GM23338 (cell line): ENCODE measurements at regions not wholly inside any gene's neighbourhood (a gene's known extent, or its start where the extent isn't known, plus 50 kb on each side); places are given as distances from the start of the nearest gene placed in this dataset.

Source experiments
- ATAC-seq: fragments of 200-7000 bp; cut with Tn5 transposase; 3 replicates; pipeline ENCODE4 v1.9.1; 2020
- DNase-seq: peaks from one replicate; pipeline ENCODE4 v3.0.0-alpha.2; 2015; ENCODE audit warnings: low spot score
- H2AFZ ChIP-seq: fragments of 200-600 bp; sonication (generic); 2 replicates; pipeline ENCODE4 v1.8.0; 2016; ENCODE audit warnings: antibody characterized with exemption, mild to moderate bottlenecking, moderate library complexity
- H3F3A ChIP-seq: fragments of 200-600 bp; sonication (generic); replicated peaks from 2 replicates; pipeline ENCODE4 v1.8.0; 2017; ENCODE audit warnings: antibody characterized with exemption, mixed run types, low read depth
- H3K27ac ChIP-seq: fragments of 200-600 bp; sonication (generic); 2 replicates; pipeline ENCODE4 v1.6.1; 2016; ENCODE audit warnings: low read depth
- H3K27me3 ChIP-seq: fragments of 200-600 bp; sonication (generic); 2 replicates; pipeline ENCODE4 v1.8.0; 2016; ENCODE audit warnings: mild to moderate bottlenecking, mixed run types, moderate library complexity; ENCODE audit not compliant: insufficient read depth
- H3K36me3 ChIP-seq: fragments of 200-600 bp; sonication (generic); 2 replicates; pipeline ENCODE4 v1.8.0; 2016; ENCODE audit warnings: mild to moderate bottlenecking; ENCODE audit not compliant: insufficient read depth
- H3K4me1 ChIP-seq: fragments of 200-600 bp; sonication (generic); 2 replicates; pipeline ENCODE4 v1.8.0; 2016; ENCODE audit warnings: mild to moderate bottlenecking, moderate library complexity; ENCODE audit not compliant: insufficient read depth
- H3K4me2 ChIP-seq: fragments of 200-600 bp; sonication (generic); 2 replicates; pipeline ENCODE4 v1.7.1; 2017; ENCODE audit warnings: mixed run types
- H3K4me3 ChIP-seq: fragments of 200-600 bp; sonication (generic); 2 replicates; pipeline ENCODE4 v1.6.1; 2016; ENCODE audit warnings: mixed run types
- H3K79me2 ChIP-seq: fragments of 200-600 bp; sonication (generic); replicated peaks from 2 replicates; pipeline ENCODE4 v1.8.0; 2017; ENCODE audit warnings: mild to moderate bottlenecking; ENCODE audit not compliant: insufficient read depth
- H3K9me2 ChIP-seq: fragments of 200-600 bp; sonication (generic); 2 replicates; pipeline ENCODE4 v1.8.0; 2017; ENCODE audit not compliant: insufficient read depth
- H4K20me1 ChIP-seq: fragments of 200-600 bp; sonication (generic); replicated peaks from 2 replicates; pipeline ENCODE4 v1.8.0; 2017; ENCODE audit warnings: mild to moderate bottlenecking; ENCODE audit not compliant: insufficient read depth
- H3K27ac Mint-ChIP-seq: 2 replicates; pipeline ENCODE4 v1.8.0; 2020; ENCODE audit warnings: inconsistent platforms, mild to moderate bottlenecking, moderate library complexity, mixed read lengths
- H3K27me3 Mint-ChIP-seq: 3 replicates; pipeline ENCODE4 v1.8.0; 2022; ENCODE audit warnings: low read depth, mild to moderate bottlenecking, moderate library complexity, mixed read lengths, inconsistent platforms; ENCODE audit not compliant: insufficient read depth, poor library complexity
- H3K36me3 Mint-ChIP-seq: 3 replicates; pipeline ENCODE4 v1.8.0; 2021; ENCODE audit warnings: low read depth, mild to moderate bottlenecking, inconsistent platforms, moderate library complexity, mixed read lengths
- H3K4me1 Mint-ChIP-seq: 3 replicates; pipeline ENCODE4 v1.8.0; 2020; ENCODE audit warnings: mild to moderate bottlenecking, inconsistent platforms, mixed read lengths
- H3K4me3 Mint-ChIP-seq: 3 replicates; pipeline ENCODE4 v1.8.0; 2021; ENCODE audit warnings: moderate library complexity, mild to moderate bottlenecking, inconsistent platforms, mixed read lengths
- H3K9me3 Mint-ChIP-seq: 3 replicates; pipeline ENCODE4 v1.8.0; 2020; ENCODE audit warnings: moderate library complexity, mild to moderate bottlenecking, inconsistent platforms, mixed read lengths
- CREB1 ChIP-seq: fragments of 250-450 bp; sonication (Bioruptor Pico); IDR thresholded peaks from 2 replicates; pipeline ENCODE4 v1.5.0; 2020; ENCODE audit warnings: low read depth, mild to moderate bottlenecking, moderate library complexity
- ETS1 ChIP-seq: IDR thresholded peaks from 2 replicates; pipeline ENCODE4 v1.6.1; 2016; ENCODE audit warnings: antibody characterized with exemption
- EZH2 ChIP-seq: fragments of 200-600 bp; sonication (generic); IDR thresholded peaks from one replicate; pipeline ENCODE4 v1.8.0; 2017; ENCODE audit warnings: antibody characterized with exemption, mild to moderate bottlenecking, low read depth; ENCODE audit not compliant: unreplicated experiment
- EZH2phosphoT487 ChIP-seq: fragments of 200-600 bp; sonication (generic); IDR thresholded peaks from one replicate; pipeline ENCODE4 v1.8.1; 2018; ENCODE audit warnings: antibody characterized with exemption; ENCODE audit not compliant: unreplicated experiment
- JUNB ChIP-seq: IDR thresholded peaks from one replicate; pipeline ENCODE4 v1.6.1; 2016; ENCODE audit warnings: antibody characterized with exemption; ENCODE audit not compliant: unreplicated experiment
- NANOG ChIP-seq: IDR thresholded peaks from 2 replicates; pipeline ENCODE4 v1.6.1; 2016; ENCODE audit warnings: antibody characterized with exemption, borderline replicate concordance
- POLR2AphosphoS5 ChIP-seq: IDR thresholded peaks from 2 replicates; pipeline ENCODE4 v1.6.1; 2016; ENCODE audit warnings: antibody characterized with exemption, low read depth
- REST ChIP-seq: IDR thresholded peaks from one replicate; pipeline ENCODE4 v1.6.1; 2018; ENCODE audit warnings: antibody characterized with exemption; ENCODE audit not compliant: unreplicated experiment
- STAT1 ChIP-seq: IDR thresholded peaks from one replicate; pipeline ENCODE4 v1.6.1; 2016; ENCODE audit warnings: antibody characterized with exemption; ENCODE audit not compliant: unreplicated experiment
- ZNF114 ChIP-seq: fragments of 250-450 bp; sonication (Bioruptor Pico); IDR thresholded peaks from 2 replicates; pipeline ENCODE4 v1.5.0; 2020; ENCODE audit warnings: mild to moderate bottlenecking, moderate library complexity
- ZNF331 ChIP-seq: fragments of 250-450 bp; sonication (Bioruptor Pico); IDR thresholded peaks from 2 replicates; pipeline ENCODE4 v1.5.0; 2020; ENCODE audit warnings: low read depth, mild to moderate bottlenecking, moderate library complexity
- ZNF462 ChIP-seq: fragments of 250-450 bp; sonication (Bioruptor Pico); IDR thresholded peaks from 2 replicates; pipeline ENCODE4 v1.5.0; 2020; ENCODE audit warnings: mild to moderate bottlenecking, moderate library complexity
- TF ChIP-seq, protein P1 (sequence below), 2 experiments: fragments of 200-600 bp in 1 of 2; sonication (generic) in 1 of 2; conservative IDR thresholded peaks; 2 replicates each; pipeline versions ENCODE4 v1.5.1 to v1.6.1; 2016 to 2017; ENCODE audit warnings: antibody characterized with exemption in 2 of 2, low read depth in 2 of 2, mild to moderate bottlenecking in 2 of 2, moderate library complexity in 1 of 2

DNA sequence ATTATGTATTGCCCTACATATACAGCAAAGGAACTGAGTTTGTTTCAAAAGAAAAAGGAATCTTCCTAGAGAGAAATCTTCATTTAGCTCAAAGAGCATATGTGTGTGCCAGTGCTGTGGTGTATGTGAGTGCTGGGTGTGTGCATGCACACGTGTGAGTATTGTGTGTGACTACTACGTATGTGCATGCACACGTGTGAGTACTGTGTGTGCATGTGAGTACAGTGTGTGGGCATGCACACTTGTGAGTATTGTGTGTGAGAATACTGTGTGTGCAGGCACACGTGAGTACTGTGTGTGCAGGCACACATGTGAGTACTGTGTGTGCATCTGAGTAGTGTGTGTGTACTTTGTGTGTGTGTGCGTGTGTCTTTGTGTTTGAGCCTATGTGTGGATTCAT lies 651.0 kb upstream of the B3GAT1 start:
- no peaks in the 10 kb centered on the region for H3K4me1 ChIP-seq
- TF ChIP-seq CREB1 (no peak), EZH2phosphoT487 (no peak), ZNF462 (CRISPR knock-in tag) (no peak), JUNB (no peak), ZNF114 (no peak), ETS1 (no peak), POLR2AphosphoS5 (no peak), EZH2 (no peak), STAT1 (no peak), REST (no peak), NANOG (no peak), ZNF331 (CRISPR knock-in tag) (no peak)
- TF ChIP-seq, protein P1, sequence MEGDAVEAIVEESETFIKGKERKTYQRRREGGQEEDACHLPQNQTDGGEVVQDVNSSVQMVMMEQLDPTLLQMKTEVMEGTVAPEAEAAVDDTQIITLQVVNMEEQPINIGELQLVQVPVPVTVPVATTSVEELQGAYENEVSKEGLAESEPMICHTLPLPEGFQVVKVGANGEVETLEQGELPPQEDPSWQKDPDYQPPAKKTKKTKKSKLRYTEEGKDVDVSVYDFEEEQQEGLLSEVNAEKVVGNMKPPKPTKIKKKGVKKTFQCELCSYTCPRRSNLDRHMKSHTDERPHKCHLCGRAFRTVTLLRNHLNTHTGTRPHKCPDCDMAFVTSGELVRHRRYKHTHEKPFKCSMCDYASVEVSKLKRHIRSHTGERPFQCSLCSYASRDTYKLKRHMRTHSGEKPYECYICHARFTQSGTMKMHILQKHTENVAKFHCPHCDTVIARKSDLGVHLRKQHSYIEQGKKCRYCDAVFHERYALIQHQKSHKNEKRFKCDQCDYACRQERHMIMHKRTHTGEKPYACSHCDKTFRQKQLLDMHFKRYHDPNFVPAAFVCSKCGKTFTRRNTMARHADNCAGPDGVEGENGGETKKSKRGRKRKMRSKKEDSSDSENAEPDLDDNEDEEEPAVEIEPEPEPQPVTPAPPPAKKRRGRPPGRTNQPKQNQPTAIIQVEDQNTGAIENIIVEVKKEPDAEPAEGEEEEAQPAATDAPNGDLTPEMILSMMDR (conservative IDR thresholded peaks at IDR 0.05; ENCODE audit: low read depth in 2 of 2): no peak
- DNase-seq (no peak), ATAC-seq (no peak)
- H3K79me2 ChIP-seq: no peaks in the 10 kb centered on the region
- no peaks in the 10 kb centered on the region for H3K36me3 Mint-ChIP-seq
- H3K27ac Mint-ChIP-seq: no peak overlapping the region
- H3K4me3 Mint-ChIP-seq: no peak overlapping the region
- no peaks in the 10 kb centered on the region for H3K27me3 ChIP-seq
- no peak overlapping the region for H3K27ac ChIP-seq
- H2AFZ ChIP-seq: no peak overlapping the region
- peaks cover 2% of the 10 kb centered on the region for H3K27me3 Mint-ChIP-seq
- peaks cover 27% of the 10 kb centered on the region; the same call in 2 of the 3 replicates for H3K9me3 Mint-ChIP-seq
- no peaks in the 10 kb centered on the region for H4K20me1 ChIP-seq
- H3K9me2 ChIP-seq: no peaks in the 10 kb centered on the region; the same call in 1 of the 2 replicates
- H3K4me2 ChIP-seq: no peak overlapping the region
- H3F3A ChIP-seq: no peaks in the 10 kb centered on the region
- H3K4me3 ChIP-seq: no peak overlapping the region
- no peaks in the 10 kb centered on the region for H3K36me3 ChIP-seq
- no peaks in the 10 kb centered on the region for H3K4me1 Mint-ChIP-seq
